ENCODE measurements at regions not wholly inside any gene's neighbourhood (a gene's known extent, or its start where the extent isn't known, plus 50 kb on each side); places are given as distances from the start of the nearest gene placed in this dataset.

- intact Hi-C loops (cut with micrococcal nuclease; ENCODE audit: unreplicated experiment) (no loop called here), in situ Hi-C loops (cut with HindIII; ENCODE audit: extremely low pct_ligation_motif_present, low pct_unique_long_range_greater_than_20kb) (loop anchor here (25.0 kb wide), 1 partner anchor 398 kb away; no protein-coding TSS in a partner anchor)
- Histone ChIP-seq H3K27me3 (ENCODE audit: control insufficient read depth in 1 of 2, insufficient read depth in 2 of 2, low read length in 2 of 2) (no peaks in the 10 kb centered on the region), H3K36me3 (replicated peaks in 1 of 2; ENCODE audit: control insufficient read depth in 1 of 2, insufficient read depth in 2 of 2, low read length in 2 of 2) (no peaks in the 10 kb centered on the region), H3K9me3 (ENCODE audit: low read length) (no peaks in the 10 kb centered on the region), H3K9ac (ENCODE audit: insufficient read depth, low read depth, low read length) (no peak overlapping the region), H2AFZ (ENCODE audit: low read length) (no peak overlapping the region), H3K79me2 (ENCODE audit: insufficient read depth, low read length) (no peaks in the 10 kb centered on the region), H3K4me1 (ENCODE audit: insufficient read depth, low read length) (no peaks in the 10 kb centered on the region), H4K20me1 (ENCODE audit: insufficient read depth, low read length) (no peaks in the 10 kb centered on the region), H3K4me2 (ENCODE audit: low read depth, low read length) (no peak overlapping the region), H3K4me3 (replicated peaks in 1 of 3; ENCODE audit: insufficient read depth in 1 of 3, low read depth in 2 of 3, low read length in 3 of 3) (no peak overlapping the region), H3K27ac (ENCODE audit: extremely low read length, insufficient read depth, low read length) (no peak overlapping the region)
- FAIRE-seq, result no peak
- CTCF ChIA-PET (ENCODE audit: low intra/inter-chr PET ratio, low total read pairs), result no interaction called here
- DNase-seq (ENCODE audit: low spot score), result no peak
- no peak for ATAC-seq
- 0% methylated on average over 1 of the region's 1 CpG for WGBS (ENCODE audit: low lambda C conversion rate)
- no TSS peak for BruUV-seq (replicated peaks)
- TF ChIP-seq ZBTB46 (CRISPR knock-in tag; IDR thresholded peaks at IDR 0.05; ENCODE audit: borderline replicate concordance), result no peak
- no peak for TF ChIP-seq HMGXB3 (CRISPR knock-in tag; IDR thresholded peaks at IDR 0.05; ENCODE audit: borderline replicate concordance)
- no peak for TF ChIP-seq CEBPB (IDR thresholded peaks at IDR 0.05; ENCODE audit: borderline replicate concordance, low read depth, low read length)
- no peak for TF ChIP-seq POLR2AphosphoS2 (IDR thresholded peaks at IDR 0.05; ENCODE audit: low read depth, low read length)
- no peak for TF ChIP-seq RBM39 (IDR thresholded peaks at IDR 0.05; ENCODE audit: low read depth, low read length, poor library complexity, severe bottlenecking)
- TF ChIP-seq U2AF1 (optimal IDR thresholded peaks at IDR 0.05; ENCODE audit: low read depth, low read length), result no peak
- no peak for TF ChIP-seq REL (CRISPR knock-in tag; conservative IDR thresholded peaks at IDR 0.05)
- TF ChIP-seq SRY (CRISPR knock-in tag; IDR thresholded peaks at IDR 0.05), result no peak
- no peak for TF ChIP-seq CCDC6 (CRISPR knock-in tag; IDR thresholded peaks at IDR 0.05)
- TF ChIP-seq NFE2L1 (CRISPR knock-in tag; IDR thresholded peaks at IDR 0.05; ENCODE audit: borderline replicate concordance), result no peak
- TF ChIP-seq TFAP4 (IDR thresholded peaks at IDR 0.05; ENCODE audit: borderline replicate concordance, low read depth), result no peak
- POLR2A ChIA-PET, result no interaction called here
Measured at GRCh38 chr12:59414051-59414450, 181.8 kb upstream of the SLC16A7 start.

Data from HepG2 (cell line).